HG02642 (cell line): ENCODE measurements at regions not wholly inside any gene's neighbourhood (a gene's known extent, or its start where the extent isn't known, plus 50 kb on each side); places are given as distances from the start of the nearest gene placed in this dataset.

Experiments
- ATAC-seq: cut with Tn5 transposase; IDR thresholded peaks from one replicate; pipeline ENCODE4 v1.9.1; 2021; ENCODE audit warnings: mild to moderate bottlenecking; ENCODE audit not compliant: unreplicated experiment, poor library complexity

GRCh38 chr11:131179836-131180235 is 190.6 kb upstream of the NTM start:
- no peak for ATAC-seq

GRCh38 chr11:131185915-131186314 is 184.5 kb upstream of the NTM start:
- no peak for ATAC-seq

- peak; percentile 97 for ATAC-seq
Measured at GRCh38 chr11:131186629-131187101, 183.8 kb upstream of the NTM start.

- no peak for ATAC-seq
Measured at GRCh38 chr11:131190446-131190845, 180.0 kb upstream of the NTM start.

GRCh38 chr11:131191606-131192005 is 178.8 kb upstream of the NTM start:
- no peak for ATAC-seq

GRCh38 chr11:131192628-131193027 is 177.8 kb upstream of the NTM start:
- no peak for ATAC-seq

- ATAC-seq = no peak
Measured at GRCh38 chr11:131193031-131193501, 177.3 kb upstream of the NTM start.

DNA sequence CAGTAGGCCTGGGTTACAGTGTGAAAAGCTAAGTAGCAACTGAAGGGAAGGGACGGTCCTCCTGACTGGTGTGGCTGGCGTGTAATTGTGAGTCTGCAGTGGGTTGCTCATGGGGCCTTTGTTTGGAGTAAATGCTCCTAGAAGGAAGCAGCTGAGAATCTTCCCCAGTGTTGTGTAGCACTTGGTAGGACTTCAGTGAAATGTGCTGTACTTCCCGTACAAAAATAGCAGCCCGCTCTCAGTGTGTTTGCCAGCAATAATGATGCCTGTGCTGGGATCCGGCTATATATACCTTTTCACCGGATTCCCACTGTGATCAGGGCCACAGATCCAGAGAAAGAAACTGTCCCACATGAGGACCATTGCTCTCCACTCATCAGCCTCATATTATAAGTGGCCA is 175.7 kb upstream of the NTM start:
- ATAC-seq = no peak

- ATAC-seq = no peak
Measured at GRCh38 chr11:131195661-131196517, 174.5 kb upstream of the NTM start.

DNA sequence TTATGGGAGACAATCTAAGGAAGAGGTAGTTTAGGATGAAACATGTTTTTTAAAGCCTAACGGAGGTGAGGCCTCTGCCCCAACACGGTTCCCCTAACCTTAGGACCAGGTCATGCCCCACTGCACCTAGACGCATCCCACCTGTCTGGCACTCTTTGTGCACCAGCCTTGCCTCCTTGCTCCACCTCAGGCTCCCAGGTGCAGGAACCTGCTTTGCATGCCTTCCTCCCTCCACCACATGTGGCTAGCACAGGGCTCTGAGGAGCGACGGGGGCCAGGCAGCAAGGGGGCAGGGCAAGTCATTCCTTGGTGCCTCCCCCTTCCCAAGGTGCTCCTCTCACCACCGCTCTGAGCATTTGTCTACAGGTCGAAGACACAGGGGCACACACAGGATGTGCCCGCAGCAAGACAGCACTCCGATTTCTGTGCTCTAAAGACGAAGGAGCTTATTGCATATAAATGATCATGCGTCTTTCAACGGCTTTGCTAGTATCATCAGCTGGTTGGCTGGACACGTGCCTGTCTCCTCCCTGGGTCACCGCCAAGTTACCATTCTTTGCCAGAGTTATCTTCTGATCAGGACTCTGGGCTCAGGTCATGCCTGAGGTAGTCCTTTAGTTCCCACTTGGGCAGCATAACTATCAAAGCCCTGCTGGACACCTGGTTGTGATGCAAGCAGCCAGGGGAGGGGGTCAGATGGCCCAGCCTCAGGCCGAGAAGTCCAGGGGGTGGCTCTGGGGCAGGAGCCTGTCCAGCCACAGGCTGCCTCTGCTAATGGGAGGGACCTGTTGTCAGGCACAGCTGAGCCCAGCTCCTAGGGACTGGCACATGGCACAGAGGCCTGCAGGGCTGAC is 172.0 kb upstream of the NTM start:
- no peak for ATAC-seq

- ATAC-seq = no peak
Measured at GRCh38 chr11:131199015-131199280, 171.5 kb upstream of the NTM start.

DNA sequence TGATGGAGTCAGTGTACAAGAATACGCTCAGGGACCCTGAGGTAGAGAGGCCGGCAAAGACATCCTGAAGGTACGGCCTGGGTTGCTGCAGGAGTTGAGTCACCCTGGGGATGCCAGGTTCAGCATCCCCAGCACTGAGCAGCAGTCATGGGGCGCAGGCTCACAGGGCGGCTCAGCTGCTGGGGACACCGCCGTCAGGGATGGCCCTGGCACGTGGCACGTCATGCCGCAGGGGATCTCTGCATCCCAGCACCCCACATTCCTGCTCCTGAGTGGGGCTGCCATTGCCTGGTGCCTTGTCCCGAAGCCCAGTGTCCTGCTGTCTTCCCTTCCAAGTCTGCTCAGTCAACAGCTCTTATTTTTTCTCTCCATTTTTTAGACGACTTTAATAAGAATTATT is 168.7 kb upstream of the NTM start:
- ATAC-seq = no peak

DNA sequence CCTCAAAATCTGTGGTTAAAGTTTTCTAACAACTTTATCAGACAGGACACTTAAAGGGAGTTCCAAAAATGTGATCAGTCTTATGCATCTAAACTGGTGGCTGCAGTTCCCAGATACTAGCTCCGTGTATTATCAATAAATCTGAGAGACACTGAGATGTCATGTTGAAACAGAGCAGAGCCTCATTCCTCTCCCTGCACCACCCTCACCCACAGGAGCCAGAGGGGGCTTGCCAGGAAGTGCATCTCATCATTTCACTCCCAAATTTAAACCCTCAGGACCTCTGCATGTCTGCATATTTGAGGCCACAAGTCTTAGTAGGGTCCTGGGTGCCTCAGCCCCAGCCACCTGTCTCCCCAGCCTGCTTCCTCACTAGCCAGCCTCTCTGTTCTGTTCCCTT is 167.4 kb upstream of the NTM start:
- no peak for ATAC-seq

GRCh38 chr11:131204282-131204681 is 166.1 kb upstream of the NTM start:
- ATAC-seq = no peak

- no peak for ATAC-seq
Measured at GRCh38 chr11:131204765-131205380, 165.5 kb upstream of the NTM start.

DNA sequence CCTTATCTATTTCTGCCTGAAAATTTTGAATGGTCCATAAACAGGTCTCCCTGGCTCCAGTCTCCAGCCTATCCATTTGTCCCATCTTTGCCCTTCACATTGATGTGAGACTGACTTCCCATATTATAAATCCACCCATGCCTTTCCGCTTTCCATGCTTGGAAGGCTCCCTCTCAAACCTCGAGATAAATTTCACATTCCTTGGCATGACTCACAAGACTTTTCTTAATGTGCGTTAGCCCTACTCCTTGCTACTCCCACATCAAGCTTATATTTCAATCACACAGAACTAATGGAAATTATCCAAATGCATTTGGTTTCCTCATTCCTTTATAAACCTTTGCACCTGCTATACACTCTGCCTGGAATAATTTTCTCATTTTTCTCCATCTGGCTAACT is 163.7 kb upstream of the NTM start:
- no peak for ATAC-seq

DNA sequence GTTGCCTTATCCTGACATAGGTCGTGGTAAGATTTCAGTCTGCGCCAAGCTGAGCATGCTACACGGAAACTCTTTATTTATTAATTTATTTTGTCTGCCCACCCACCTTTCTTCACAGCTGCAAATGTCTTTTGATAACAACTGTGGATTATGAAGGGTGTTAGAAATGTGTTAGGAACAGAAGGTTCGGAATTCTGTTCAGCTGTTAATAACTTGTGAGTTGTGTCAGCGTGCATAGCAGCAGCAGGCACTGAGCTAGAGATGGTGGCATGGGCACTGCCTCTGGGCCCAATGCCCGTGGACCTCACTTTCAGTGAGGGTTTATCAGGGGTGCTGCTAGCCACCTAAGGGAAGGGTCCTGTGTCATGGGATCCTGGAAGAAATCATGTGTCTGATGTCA is 162.5 kb upstream of the NTM start:
- no peak for ATAC-seq

- no peak for ATAC-seq
Measured at GRCh38 chr11:131217313-131218310, 152.8 kb upstream of the NTM start.

GRCh38 chr11:131218542-131218941 is 151.9 kb upstream of the NTM start:
- ATAC-seq = no peak

DNA sequence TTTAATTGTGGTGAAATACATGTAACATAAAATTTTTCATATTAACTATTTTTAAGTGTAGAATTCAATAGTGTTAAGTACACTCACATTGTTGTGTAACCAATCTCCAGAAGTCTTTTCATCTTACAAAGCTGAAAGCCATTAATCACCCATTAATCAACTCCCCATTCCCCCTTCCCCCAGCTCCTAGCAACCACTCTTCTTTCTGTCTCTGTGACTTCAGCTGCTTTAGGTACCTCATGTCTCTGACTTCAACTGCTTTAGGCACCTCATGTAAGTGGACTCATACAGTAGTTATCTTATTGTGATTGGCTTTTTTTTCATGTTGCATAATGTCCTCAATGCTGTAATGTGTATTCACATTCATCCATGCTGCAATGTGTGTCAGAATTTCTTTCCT is 150.8 kb upstream of the NTM start:
- ATAC-seq = no peak
